HepG2 (cell line): ENCODE measurements at regions not wholly inside any gene's neighbourhood (a gene's known extent, or its start where the extent isn't known, plus 50 kb on each side); places are given as distances from the start of the nearest gene placed in this dataset.

ENCODE experiments used
- ATAC-seq: fragments of 200-7000 bp; cut with Tn5 transposase; 3 replicates; pipeline ENCODE4 v1.9.1; 2020; ENCODE audit warnings: mild to moderate bottlenecking, moderate library complexity
- BruUV-seq: library from RNA; stranded (reverse); fragments of 400-500 nt; replicated peaks from 2 replicates; lab custom pipeline; 2021; lab: Mats Ljungman, UMichigan
- CTCF ChIA-PET: fragments of 300-600 bp; formaldehyde crosslinking; extraction: SDS; loops from one replicate; lab custom pipeline; 2021; ENCODE audit warnings: low total read pairs, inconsistent platforms, low intra/inter-chr PET ratio; lab: Yijun Ruan, JAX
- POLR2A ChIA-PET: fragments of 350-600 bp; sonication (Branson Sonifier 250); formaldehyde crosslinking; loops from one replicate; lab custom pipeline; 2020; ENCODE audit warnings: antibody characterized with exemption, inconsistent platforms; lab: Yijun Ruan, JAX
- DNase-seq: peaks from one replicate; pipeline ENCODE4 v3.0.0-alpha.2; 2015; ENCODE audit warnings: low spot score
- FAIRE-seq: peaks from 3 replicates; lab custom pipeline; 2011; peaks lifted over from hg19 to GRCh38; lab: Jason Lieb, UNC
- H2AFZ ChIP-seq: one replicate; pipeline ENCODE4 v1.6.1; 2011; ENCODE audit warnings: low read length, inconsistent platforms
- H3K27ac ChIP-seq: fragments of 300-600 bp; 3 replicates; pipeline ENCODE4 v1.8.0; 2011; ENCODE audit warnings: mixed run types, mild to moderate bottlenecking, mixed read lengths, low read length, inconsistent platforms; ENCODE audit not compliant: insufficient read depth; ENCODE audit errors: extremely low read length
- H3K27me3 ChIP-seq, 2 experiments: fragments of 200-600 bp in 1 of 2; 2 replicates in 1 of 2; 3 replicates in 1 of 2; pipeline versions ENCODE4 v1.6.0 to v1.8.0; 2011; ENCODE audit warnings: low read length in 2 of 2, mild to moderate bottlenecking in 2 of 2, moderate library complexity in 2 of 2, inconsistent platforms in 1 of 2; ENCODE audit not compliant: insufficient read depth in 2 of 2, control insufficient read depth in 1 of 2
- H3K36me3 ChIP-seq, 2 experiments: fragments of 200-600 bp in 1 of 2; replicated peaks in 1 of 2; 2 replicates in 1 of 2; 3 replicates in 1 of 2; pipeline versions ENCODE4 v1.5.1 to v1.8.0; 2011; ENCODE audit warnings: low read length in 2 of 2, inconsistent platforms in 1 of 2; ENCODE audit not compliant: insufficient read depth in 2 of 2, control insufficient read depth in 1 of 2
- H3K4me1 ChIP-seq: 2 replicates; pipeline ENCODE4 v1.5.1; 2012; ENCODE audit warnings: low read length, inconsistent platforms; ENCODE audit not compliant: insufficient read depth
- H3K4me2 ChIP-seq: 2 replicates; pipeline ENCODE4 v1.6.0; 2011; ENCODE audit warnings: low read depth, low read length, inconsistent platforms
- H3K4me3 ChIP-seq, 3 experiments: fragments of 200-600 bp in 1 of 3; sonication (generic), shearing (Covaris generic) in 1 of 3; replicated peaks in 1 of 3; 2 replicates each; pipeline ENCODE4 v1.5.1; 2011 to 2016; ENCODE audit warnings: low read length in 3 of 3, inconsistent platforms in 2 of 3, low read depth in 2 of 3, mild to moderate bottlenecking in 2 of 3, control low read depth in 1 of 3, mixed read lengths in 1 of 3; ENCODE audit not compliant: insufficient read depth in 1 of 3
- H3K79me2 ChIP-seq: one replicate; pipeline ENCODE4 v1.6.1; 2011; ENCODE audit warnings: low read length, inconsistent platforms; ENCODE audit not compliant: insufficient read depth
- H3K9ac ChIP-seq: 2 replicates; pipeline ENCODE4 v1.6.0; 2011; ENCODE audit warnings: mild to moderate bottlenecking, low read depth, low read length, inconsistent platforms; ENCODE audit not compliant: insufficient read depth
- H3K9me3 ChIP-seq: 2 replicates; pipeline ENCODE4 v1.5.1; 2012; ENCODE audit warnings: mild to moderate bottlenecking, low read length
- H4K20me1 ChIP-seq: 2 replicates; pipeline ENCODE4 v1.6.0; 2011; ENCODE audit warnings: inconsistent platforms, mild to moderate bottlenecking, low read length, moderate library complexity; ENCODE audit not compliant: insufficient read depth
- BHLHE40 ChIP-seq: IDR thresholded peaks from 2 replicates; pipeline ENCODE4 v1.6.1; 2011; ENCODE audit warnings: low read length, improper control_type of control experiment
- CBX1 ChIP-seq: IDR thresholded peaks from one replicate; pipeline ENCODE4 v1.6.1; 2016; ENCODE audit warnings: antibody characterized with exemption, low read depth
- ETV6 ChIP-seq: sonication (generic); formaldehyde crosslinking; conservative IDR thresholded peaks from 2 replicates; pipeline ENCODE4 v1.4.0; 2020; ENCODE audit warnings: missing genetic modification reagents
- MAFF ChIP-seq: IDR thresholded peaks from 2 replicates; pipeline ENCODE4 v1.6.1; 2011; ENCODE audit warnings: low read depth, low read length, improper control_type of control experiment
- NR1H2 ChIP-seq: sonication (generic); formaldehyde crosslinking; IDR thresholded peaks from 2 replicates; pipeline ENCODE4 v1.8.1; 2022; ENCODE audit warnings: low read depth, missing genetic modification reagents, borderline replicate concordance
- PHF21A ChIP-seq: sonication (generic); formaldehyde crosslinking; IDR thresholded peaks from 2 replicates; pipeline ENCODE4 v1.5.0; 2020; ENCODE audit warnings: mild to moderate bottlenecking, missing genetic modification reagents
- TBL1XR1 ChIP-seq: fragments of 150-350 bp; IDR thresholded peaks from 2 replicates; pipeline ENCODE4 v1.6.1; 2014; ENCODE audit warnings: borderline replicate concordance, low read length; ENCODE audit not compliant: partially characterized antibody
- ZFP37 ChIP-seq: sonication (generic); formaldehyde crosslinking; IDR thresholded peaks from 2 replicates; pipeline ENCODE4 v1.4.0; 2020; ENCODE audit warnings: missing genetic modification reagents, borderline replicate concordance
- ZNF235 ChIP-seq: sonication (generic); formaldehyde crosslinking; IDR thresholded peaks from 2 replicates; pipeline ENCODE4 v1.8.1; 2023; ENCODE audit warnings: mild to moderate bottlenecking, missing genetic modification reagents, borderline replicate concordance
- ZNF251 ChIP-seq: sonication (generic); formaldehyde crosslinking; IDR thresholded peaks from 2 replicates; pipeline ENCODE4 v1.9.0; 2021; ENCODE audit warnings: mild to moderate bottlenecking, missing genetic modification reagents
- ZNF362 ChIP-seq: sonication (generic); formaldehyde crosslinking; IDR thresholded peaks from 2 replicates; pipeline ENCODE4 v1.4.0; 2020; ENCODE audit warnings: missing genetic modification reagents, mild to moderate bottlenecking, borderline replicate concordance
- ZNF878 ChIP-seq: sonication (generic); formaldehyde crosslinking; IDR thresholded peaks from 2 replicates; pipeline ENCODE4 v1.8.1; 2023; ENCODE audit warnings: mild to moderate bottlenecking, missing genetic modification reagents, moderate library complexity
- WGBS: methylation state at CpG from one replicate; pipeline ENCODE4 v1.1.6; 2017; ENCODE audit warnings: low lambda C conversion rate; 5-methylcytosine and 5-hydroxymethylcytosine counted together
- in situ Hi-C: cut with HindIII; loops from 2 replicates; pipeline ENCODE4 v1.10.0; 2017; ENCODE audit warnings: low pct_unique_long_range_greater_than_20kb; ENCODE audit not compliant: extremely low pct_ligation_motif_present
- intact Hi-C: fragments of 100-400 bp; cut with micrococcal nuclease; formaldehyde crosslinking; loops from one replicate; pipeline ENCODE4 v1.10.0; 2022; ENCODE audit not compliant: unreplicated experiment
- TF ChIP-seq, protein P1 (sequence below): sonication (generic); formaldehyde crosslinking; IDR thresholded peaks from 2 replicates; pipeline ENCODE4 v1.4.0; 2020; ENCODE audit warnings: missing genetic modification reagents

- TF ChIP-seq ZNF251 (CRISPR knock-in tag) (no peak), TBL1XR1 (no peak), PHF21A (no peak), MAFF (no peak)
These were observed 546.3 kb upstream of the CITED2 start (continued) for GRCh38 chr6:139920776-139921100.

DNA sequence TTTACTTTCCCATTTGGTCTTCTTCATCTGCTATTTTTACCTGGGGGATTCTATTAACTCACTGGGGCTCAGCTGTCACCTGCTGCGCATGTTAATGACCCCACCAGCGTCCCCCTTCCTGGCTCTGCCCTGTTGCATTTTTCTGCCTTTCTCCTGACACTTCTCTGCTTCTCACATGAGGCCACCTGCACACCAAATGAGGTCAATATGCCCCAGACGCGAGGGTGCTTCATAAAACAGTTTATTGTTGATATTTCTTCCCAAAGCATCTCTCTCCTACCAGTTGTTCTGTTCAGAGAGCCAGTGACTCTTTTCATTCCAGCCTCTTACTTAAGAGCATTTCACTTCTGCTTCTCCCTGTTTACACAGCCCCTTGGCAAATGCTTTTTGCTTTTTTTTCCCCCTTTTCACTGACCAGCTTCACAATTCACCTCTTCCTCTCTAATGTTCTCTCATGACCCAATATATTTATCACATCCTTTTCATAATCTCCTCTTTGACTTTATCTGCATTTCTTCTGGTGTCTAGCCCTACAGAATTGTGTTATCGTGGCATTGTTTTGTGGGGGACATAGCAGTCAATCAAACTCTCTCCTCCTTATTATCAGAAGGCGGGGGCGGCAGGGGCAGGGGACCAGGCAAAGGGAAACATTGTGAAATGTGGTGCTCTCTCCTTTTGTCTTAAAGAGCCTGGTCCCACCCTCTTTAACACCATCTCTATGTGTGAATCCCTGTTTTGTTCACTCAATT lies 545.8 kb upstream of the CITED2 start:
- H3K4me3 ChIP-seq, result no peak overlapping the region
- no peaks in the 10 kb centered on the region for H4K20me1 ChIP-seq
- WGBS, result 11% methylated on average over 7 of the region's 7 CpGs
- H3K4me1 ChIP-seq, result no peaks in the 10 kb centered on the region
- H3K27ac ChIP-seq, result no peak overlapping the region
- ChIA-PET POLR2A (no interaction called here), CTCF (no interaction called here)
- H3K27me3 ChIP-seq, result no peaks in the 10 kb centered on the region
- in situ Hi-C loops, result no loop called here
- no peak overlapping the region for H2AFZ ChIP-seq
- FAIRE-seq (no peak), ATAC-seq (no peak), DNase-seq (no peak)
- no peaks in the 10 kb centered on the region for H3K9me3 ChIP-seq
- H3K36me3 ChIP-seq, result no peaks in the 10 kb centered on the region
- BruUV-seq, result no TSS peak
- no peaks in the 10 kb centered on the region for H3K79me2 ChIP-seq
- intact Hi-C loops, result no loop called here
- no peak overlapping the region for H3K9ac ChIP-seq
- no peak overlapping the region for H3K4me2 ChIP-seq
- no peak for TF ChIP-seq ZFP37
- no peak for TF ChIP-seq BHLHE40
- TF ChIP-seq ZNF235 (CRISPR knock-in tag), result no peak
- no peak for TF ChIP-seq ZNF362 (CRISPR knock-in tag)
- TF ChIP-seq ETV6 (CRISPR knock-in tag), result no peak
- TF ChIP-seq, protein P1, sequence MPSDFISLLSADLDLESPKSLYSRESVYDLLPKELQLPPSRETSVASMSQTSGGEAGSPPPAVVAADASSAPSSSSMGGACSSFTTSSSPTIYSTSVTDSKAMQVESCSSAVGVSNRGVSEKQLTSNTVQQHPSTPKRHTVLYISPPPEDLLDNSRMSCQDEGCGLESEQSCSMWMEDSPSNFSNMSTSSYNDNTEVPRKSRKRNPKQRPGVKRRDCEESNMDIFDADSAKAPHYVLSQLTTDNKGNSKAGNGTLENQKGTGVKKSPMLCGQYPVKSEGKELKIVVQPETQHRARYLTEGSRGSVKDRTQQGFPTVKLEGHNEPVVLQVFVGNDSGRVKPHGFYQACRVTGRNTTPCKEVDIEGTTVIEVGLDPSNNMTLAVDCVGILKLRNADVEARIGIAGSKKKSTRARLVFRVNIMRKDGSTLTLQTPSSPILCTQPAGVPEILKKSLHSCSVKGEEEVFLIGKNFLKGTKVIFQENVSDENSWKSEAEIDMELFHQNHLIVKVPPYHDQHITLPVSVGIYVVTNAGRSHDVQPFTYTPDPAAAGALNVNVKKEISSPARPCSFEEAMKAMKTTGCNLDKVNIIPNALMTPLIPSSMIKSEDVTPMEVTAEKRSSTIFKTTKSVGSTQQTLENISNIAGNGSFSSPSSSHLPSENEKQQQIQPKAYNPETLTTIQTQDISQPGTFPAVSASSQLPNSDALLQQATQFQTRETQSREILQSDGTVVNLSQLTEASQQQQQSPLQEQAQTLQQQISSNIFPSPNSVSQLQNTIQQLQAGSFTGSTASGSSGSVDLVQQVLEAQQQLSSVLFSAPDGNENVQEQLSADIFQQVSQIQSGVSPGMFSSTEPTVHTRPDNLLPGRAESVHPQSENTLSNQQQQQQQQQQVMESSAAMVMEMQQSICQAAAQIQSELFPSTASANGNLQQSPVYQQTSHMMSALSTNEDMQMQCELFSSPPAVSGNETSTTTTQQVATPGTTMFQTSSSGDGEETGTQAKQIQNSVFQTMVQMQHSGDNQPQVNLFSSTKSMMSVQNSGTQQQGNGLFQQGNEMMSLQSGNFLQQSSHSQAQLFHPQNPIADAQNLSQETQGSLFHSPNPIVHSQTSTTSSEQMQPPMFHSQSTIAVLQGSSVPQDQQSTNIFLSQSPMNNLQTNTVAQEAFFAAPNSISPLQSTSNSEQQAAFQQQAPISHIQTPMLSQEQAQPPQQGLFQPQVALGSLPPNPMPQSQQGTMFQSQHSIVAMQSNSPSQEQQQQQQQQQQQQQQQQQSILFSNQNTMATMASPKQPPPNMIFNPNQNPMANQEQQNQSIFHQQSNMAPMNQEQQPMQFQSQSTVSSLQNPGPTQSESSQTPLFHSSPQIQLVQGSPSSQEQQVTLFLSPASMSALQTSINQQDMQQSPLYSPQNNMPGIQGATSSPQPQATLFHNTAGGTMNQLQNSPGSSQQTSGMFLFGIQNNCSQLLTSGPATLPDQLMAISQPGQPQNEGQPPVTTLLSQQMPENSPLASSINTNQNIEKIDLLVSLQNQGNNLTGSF, result no peak
- TF ChIP-seq ZNF878 (CRISPR knock-in tag), result no peak
- TF ChIP-seq NR1H2, result no peak
- TF ChIP-seq CBX1, result no peak
